HG02970 (cell line): ENCODE measurements at regions not wholly inside any gene's neighbourhood (a gene's known extent, or its start where the extent isn't known, plus 50 kb on each side); places are given as distances from the start of the nearest gene placed in this dataset.
"Not testable (repeated sequence)": the region's sequence is repeated elsewhere in the genome, so short reads cannot be mapped to it uniquely, and the experiment has no call there.

Source experiments
- ATAC-seq: cut with Tn5 transposase; IDR thresholded peaks from one replicate; pipeline ENCODE4 v1.9.1; 2021; ENCODE audit warnings: mild to moderate bottlenecking, moderate library complexity, moderate number of reproducible peaks; ENCODE audit not compliant: unreplicated experiment, low FRiP score

DNA sequence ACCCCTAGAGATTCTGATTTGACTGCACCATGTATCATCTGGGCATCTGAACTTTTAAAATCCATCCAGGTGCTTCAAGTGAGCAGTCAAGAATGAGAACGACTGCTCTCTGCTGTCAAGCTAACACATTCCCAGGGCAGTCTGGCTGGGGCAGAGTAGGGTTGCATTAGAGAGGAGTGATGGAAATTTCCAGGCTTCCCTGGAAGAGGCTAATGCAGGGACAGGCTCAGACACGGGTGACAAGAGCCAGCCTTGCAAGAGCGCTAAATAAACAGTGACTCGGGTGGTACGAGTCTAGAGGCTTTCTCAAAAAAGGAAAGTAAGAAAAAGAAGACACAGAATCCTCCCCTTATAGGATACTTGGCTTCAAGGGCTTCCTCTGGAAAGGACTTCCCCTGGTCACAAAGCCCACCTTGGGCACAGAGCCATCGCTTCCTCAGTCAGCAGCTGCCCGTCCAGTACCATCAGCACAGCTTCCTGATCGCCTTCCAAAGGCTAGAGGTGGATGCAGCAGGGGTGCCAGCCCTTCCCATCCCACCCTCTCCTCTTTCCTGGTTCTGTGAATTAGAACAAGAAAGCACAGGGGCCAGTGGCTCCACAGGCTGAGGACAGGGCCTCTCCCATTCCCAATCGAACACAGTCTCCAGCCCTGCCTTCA, 177.4 kb upstream of the RREB1 start:
- ATAC-seq: no peak

GRCh38 chr6:6931071-6932025, 176.4 kb upstream of the RREB1 start:
- ATAC-seq: no peak

DNA sequence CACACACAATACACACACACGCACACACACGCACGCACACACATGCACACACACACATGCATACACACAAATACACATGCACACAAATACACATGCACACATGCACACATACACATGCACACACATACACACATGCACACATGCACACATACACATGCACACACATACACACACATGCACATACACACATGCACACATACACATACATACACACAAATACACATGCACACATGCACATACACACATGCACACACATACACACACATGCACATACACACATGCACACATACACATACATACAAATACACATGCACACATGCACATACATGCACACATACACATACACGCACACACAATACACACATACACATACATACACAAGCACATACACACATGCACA, 175.4 kb upstream of the RREB1 start:
- no peak for ATAC-seq

- no peak for ATAC-seq
Measured at GRCh38 chr6:6932968-6933367, 174.8 kb upstream of the RREB1 start.

GRCh38 chr6:6940031-6941025, 167.4 kb upstream of the RREB1 start:
- ATAC-seq: no peak

DNA sequence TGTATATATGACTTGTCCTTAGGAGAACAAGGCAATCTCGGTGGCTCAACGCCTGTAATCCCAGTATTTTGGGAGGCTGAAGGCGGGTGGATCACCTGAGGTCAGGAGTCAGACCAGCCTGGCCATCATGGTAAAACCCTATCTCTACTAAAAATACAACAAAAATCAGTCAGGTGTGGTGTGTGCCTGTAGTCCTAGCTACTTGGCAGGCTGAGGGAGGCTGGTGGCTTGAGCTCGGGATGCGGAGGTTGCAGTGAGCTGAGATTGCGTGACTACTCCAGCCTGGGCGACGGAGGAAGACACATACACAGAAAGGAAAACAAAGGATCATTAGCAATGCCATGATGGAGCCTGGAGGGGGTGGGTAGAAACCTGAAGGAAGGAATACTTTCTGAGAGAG, 166.6 kb upstream of the RREB1 start:
- ATAC-seq: no peak

DNA sequence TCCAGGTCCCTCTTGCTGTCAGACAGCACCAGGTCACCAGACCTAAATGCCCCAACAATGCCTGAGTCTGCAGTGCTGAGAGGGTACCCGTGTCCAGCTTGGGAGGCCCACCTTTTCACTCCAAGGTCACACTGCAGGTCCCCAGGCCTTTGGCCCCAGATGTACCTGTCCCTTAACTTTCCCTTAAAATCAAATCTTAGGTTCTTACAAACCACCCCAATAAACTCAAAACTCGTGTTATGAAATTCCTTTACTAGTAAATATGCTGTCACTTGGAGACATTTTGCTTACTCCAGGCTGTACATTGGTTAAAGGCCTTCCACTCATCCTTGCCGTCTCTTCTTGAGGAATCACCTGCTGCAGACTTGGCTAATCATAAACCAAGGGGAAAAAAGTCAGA, 165.7 kb upstream of the RREB1 start:
- ATAC-seq: no peak

GRCh38 chr6:6942831-6943230, 164.9 kb upstream of the RREB1 start:
- no peak for ATAC-seq

GRCh38 chr6:6943421-6943820, 164.3 kb upstream of the RREB1 start:
- ATAC-seq: no peak

DNA sequence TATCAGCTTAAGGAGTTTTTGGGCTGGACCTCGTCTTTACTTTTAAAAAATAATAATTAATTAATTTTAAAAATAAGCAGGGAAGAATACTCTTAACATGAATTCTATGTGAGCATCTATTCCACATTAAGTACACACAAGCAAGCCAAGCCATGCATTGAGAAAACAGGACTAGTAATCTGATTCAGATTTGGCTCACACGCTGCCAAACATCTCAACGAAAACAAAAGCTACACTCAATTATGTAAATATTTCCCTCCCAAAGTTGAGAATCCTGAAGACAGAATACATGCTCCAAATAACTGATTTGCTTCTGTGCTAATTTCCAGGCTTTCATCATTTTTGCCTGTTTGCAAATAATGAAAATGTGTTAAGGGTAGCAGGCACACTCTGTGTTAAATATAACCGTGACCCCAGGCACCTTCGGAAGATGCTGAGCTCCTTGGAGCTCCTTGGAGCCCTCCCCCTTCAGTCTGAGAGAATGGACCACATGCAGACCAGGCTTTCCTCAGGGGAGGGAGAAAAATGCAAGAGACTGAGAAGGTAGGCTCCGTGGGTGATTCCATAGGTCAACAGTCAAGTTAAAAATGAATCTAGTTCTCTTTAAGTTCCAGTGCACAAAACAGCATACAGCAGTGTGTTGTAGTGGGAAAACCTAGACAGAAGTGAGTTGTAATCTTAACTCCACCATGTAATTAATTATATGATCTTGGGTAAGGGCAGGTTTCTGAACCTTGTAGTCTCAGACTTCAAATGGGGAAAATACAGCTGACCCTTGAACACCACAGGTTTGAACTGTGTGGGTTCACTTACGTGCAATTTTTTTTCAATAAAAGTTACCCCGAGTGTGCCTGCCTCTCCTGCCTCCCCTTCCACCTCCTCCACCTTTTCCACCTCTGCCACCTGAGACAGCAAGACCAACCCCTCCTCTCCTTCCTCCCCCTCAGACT, 161.3 kb upstream of the RREB1 start:
- no peak for ATAC-seq

GRCh38 chr6:6950373-6951145, 157.2 kb upstream of the RREB1 start:
- no peak for ATAC-seq

GRCh38 chr6:6951355-6951754, 156.4 kb upstream of the RREB1 start:
- no peak for ATAC-seq

DNA sequence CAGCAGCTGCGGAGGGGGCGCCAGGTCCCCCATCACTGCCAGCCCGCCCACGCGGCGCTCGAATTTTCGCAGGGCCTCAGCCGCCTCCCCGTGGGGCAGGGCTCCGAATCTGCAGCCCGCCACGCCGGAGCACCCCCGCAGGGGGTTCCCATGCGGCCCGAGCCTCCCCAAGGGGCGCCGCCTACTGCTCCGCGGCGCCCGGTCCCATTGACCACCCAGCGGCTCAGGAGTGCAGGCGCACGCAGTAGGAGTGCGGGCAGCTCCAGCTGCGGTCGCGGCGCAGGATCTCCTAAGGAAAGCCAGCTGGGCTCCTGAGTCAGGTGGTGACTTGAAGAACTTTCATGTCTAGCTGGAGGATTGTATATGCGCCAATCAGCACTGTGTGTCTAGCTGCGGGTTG, 155.3 kb upstream of the RREB1 start:
- no peak for ATAC-seq

GRCh38 chr6:6952927-6953326, 154.8 kb upstream of the RREB1 start:
- not testable (repeated sequence) for ATAC-seq

DNA sequence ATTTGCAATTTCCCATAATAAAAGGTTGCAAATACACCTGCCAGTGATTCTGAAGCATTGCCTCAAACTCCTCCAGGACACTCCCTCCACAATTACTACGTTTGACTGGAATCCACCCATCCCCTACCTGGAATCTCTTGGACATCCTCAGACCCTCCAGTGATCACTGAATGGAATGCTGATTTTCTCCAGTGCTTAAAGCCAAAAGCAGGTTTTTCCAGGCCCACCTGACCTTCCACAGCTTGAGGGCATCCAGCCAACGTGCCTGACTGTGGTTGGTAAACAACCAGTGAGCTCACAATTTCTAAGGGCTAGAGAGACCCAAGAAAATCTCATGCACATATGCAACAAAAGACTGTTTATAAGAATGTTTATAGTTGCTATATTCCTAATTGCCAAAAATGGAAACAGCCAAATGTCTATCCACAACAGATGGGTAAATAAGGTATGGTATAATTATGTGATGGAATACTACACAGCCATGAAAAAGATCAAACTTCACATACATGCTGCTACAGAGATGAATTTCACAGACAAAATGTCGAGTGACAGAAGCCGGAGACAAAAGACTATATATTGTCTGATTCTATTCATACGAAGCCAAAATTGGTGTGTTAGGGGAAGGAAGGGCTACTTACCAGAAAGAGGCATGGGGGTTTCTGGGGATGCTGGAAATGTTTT, 147.1 kb upstream of the RREB1 start:
- no peak for ATAC-seq

DNA sequence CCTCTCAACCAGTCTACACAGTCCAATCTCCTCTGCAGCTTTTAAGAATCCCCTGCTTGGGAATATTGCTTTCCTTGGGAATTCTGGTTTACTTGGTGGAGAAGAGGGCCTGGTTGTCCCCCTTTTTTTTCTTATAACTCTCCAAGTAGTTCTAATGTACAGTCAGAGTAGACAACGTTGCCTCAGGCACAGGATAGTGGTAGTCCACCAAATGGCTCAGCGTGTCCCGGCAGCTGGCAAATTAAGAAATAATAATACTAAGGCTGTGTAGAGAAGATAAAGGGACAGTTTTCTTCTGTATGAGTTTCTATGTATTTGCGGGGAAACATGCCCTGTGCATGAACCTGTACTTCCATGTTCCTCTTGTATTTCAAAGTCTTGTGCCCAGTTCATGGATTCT, 145.7 kb upstream of the RREB1 start:
- ATAC-seq: no peak

DNA sequence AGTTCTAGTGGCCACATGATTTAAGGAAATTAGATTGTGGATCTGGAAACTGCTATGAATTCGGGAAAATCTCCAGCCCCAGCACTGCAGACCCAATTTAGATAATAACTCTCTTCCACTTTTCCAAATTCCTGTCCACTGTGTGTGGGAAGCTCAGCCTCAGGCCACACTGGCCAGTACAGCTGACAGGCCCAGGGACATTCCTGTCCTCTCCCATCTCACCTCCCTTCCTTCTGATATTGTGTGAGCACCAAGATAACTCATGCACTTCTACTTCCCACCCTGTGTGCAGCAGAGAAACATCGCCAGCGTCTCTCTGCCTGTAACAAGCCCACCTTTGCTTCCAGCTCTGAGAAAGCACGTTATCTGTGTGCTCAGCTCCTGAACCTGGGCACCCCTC, 145.1 kb upstream of the RREB1 start:
- no peak for ATAC-seq

GRCh38 chr6:6963390-6963789, 144.4 kb upstream of the RREB1 start:
- not testable (repeated sequence) for ATAC-seq
